Common myeloid progenitor, CD34-positive (primary cell): ENCODE measurements at regions not wholly inside any gene's neighbourhood (a gene's known extent, or its start where the extent isn't known, plus 50 kb on each side); places are given as distances from the start of the nearest gene placed in this dataset.

Experiments
- CTCF ChIA-PET: fragments of 350-600 bp; sonication (Branson Sonifier 250); formaldehyde crosslinking; loops from one replicate; lab custom pipeline; 2021; ENCODE audit warnings: antibody characterized with exemption; lab: Charles Lee
- POLR2A ChIA-PET: fragments of 350-600 bp; sonication (Branson Sonifier 250); formaldehyde crosslinking; loops from one replicate; lab custom pipeline; 2021; ENCODE audit warnings: antibody characterized with exemption; lab: Charles Lee
- DNase-seq, 3 donors: peaks; one replicate each; pipeline versions ENCODE4 v3.0.0 to v3.0.0-alpha.2; 2013
- H3K27ac ChIP-seq, 2 experiments: 1 replicate in 1 of 2; 2 replicates in 1 of 2; pipeline ENCODE4 v1.7.0; 2013; ENCODE audit warnings: inconsistent platforms in 2 of 2, low read length in 2 of 2, mild to moderate bottlenecking in 2 of 2, low read depth in 1 of 2, moderate library complexity in 1 of 2; ENCODE audit not compliant: severe bottlenecking in 2 of 2, insufficient read depth in 1 of 2, poor library complexity in 1 of 2
- H3K27me3 ChIP-seq, 5 experiments: replicated peaks in 2 of 5; 1 replicate in 3 of 5; 2 replicates in 2 of 5; pipeline versions ENCODE4 v1.6.1 to v1.7.0; 2013; ENCODE audit warnings: low read length in 4 of 5, mild to moderate bottlenecking in 2 of 5, moderate library complexity in 2 of 5, inconsistent platforms in 1 of 5; ENCODE audit not compliant: insufficient read depth in 5 of 5, control insufficient read depth in 4 of 5
- H3K36me3 ChIP-seq, 4 experiments: 1 replicate in 2 of 4; 2 replicates in 2 of 4; pipeline versions ENCODE4 v1.6.1 to v1.7.0; 2013; ENCODE audit warnings: low read length in 3 of 4, control low read depth in 1 of 4, mild to moderate bottlenecking in 1 of 4; ENCODE audit not compliant: control insufficient read depth in 4 of 4, insufficient read depth in 4 of 4
- H3K4me1 ChIP-seq, 4 experiments: 1 replicate in 3 of 4; 2 replicates in 1 of 4; pipeline versions ENCODE4 v1.6.1 to v1.7.1; 2013; ENCODE audit warnings: low read length in 3 of 4, mild to moderate bottlenecking in 3 of 4, control low read depth in 1 of 4, inconsistent platforms in 1 of 4, moderate library complexity in 1 of 4; ENCODE audit not compliant: control insufficient read depth in 4 of 4, insufficient read depth in 4 of 4; ENCODE audit errors: control extremely low read depth in 1 of 4
- H3K4me3 ChIP-seq, 7 experiments: 1 replicate in 4 of 7; 2 replicates in 3 of 7; pipeline versions ENCODE4 v1.5.1 to v1.7.0; 2013; ENCODE audit warnings: mild to moderate bottlenecking in 7 of 7, low read length in 6 of 7, moderate library complexity in 6 of 7, inconsistent platforms in 2 of 7, low read depth in 2 of 7, control low read depth in 1 of 7; ENCODE audit not compliant: insufficient read depth in 4 of 7, control insufficient read depth in 1 of 7; ENCODE audit errors: extremely low read depth in 1 of 7
- H3K9me3 ChIP-seq, 5 experiments: 1 replicate in 4 of 5; 2 replicates in 1 of 5; pipeline versions ENCODE4 v1.6.1 to v1.7.1; 2013; ENCODE audit warnings: low read length in 4 of 5, mild to moderate bottlenecking in 2 of 5, inconsistent platforms in 1 of 5, low read depth in 1 of 5, moderate library complexity in 1 of 5; ENCODE audit not compliant: control insufficient read depth in 4 of 5, insufficient read depth in 2 of 5; ENCODE audit errors: control extremely low read depth in 1 of 5
- WGBS: methylation state at CpG from one replicate; pipeline ENCODE4 v1.1.5; 2013; ENCODE audit not compliant: insufficient coverage; 5-methylcytosine and 5-hydroxymethylcytosine counted together

DNA sequence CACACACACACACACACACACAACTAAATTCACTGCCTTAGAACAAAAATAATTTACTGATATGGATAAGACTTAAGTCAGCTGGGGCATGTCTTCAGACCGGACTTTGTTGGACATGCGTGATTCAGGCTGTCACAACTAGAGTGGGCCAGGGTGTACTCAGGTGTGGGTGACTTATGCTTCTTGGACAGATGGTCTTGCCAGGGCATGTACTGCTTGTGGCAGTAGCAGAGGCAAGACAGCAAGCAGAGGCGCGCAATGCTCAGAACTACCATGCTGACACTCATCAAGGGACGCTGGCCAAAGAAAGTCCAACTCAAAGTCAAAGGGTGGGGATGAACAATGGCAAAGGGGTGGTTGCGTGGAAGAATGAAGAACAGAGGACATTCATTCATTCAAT, 437.5 kb downstream of the CBLN4 start:
- POLR2A ChIA-PET: no interaction called here
- no peaks in the 10 kb centered on the region for H3K4me1 ChIP-seq
- H3K36me3 ChIP-seq: no peaks in the 10 kb centered on the region
- no peak for DNase-seq
- H3K4me3 ChIP-seq: no peak overlapping the region
- no peaks in the 10 kb centered on the region for H3K9me3 ChIP-seq
- H3K27ac ChIP-seq: no peak overlapping the region
- CTCF ChIA-PET: no interaction called here
- WGBS: 98% methylated on average over 6 of the region's 6 CpGs
- no peaks in the 10 kb centered on the region for H3K27me3 ChIP-seq

- CTCF ChIA-PET: no interaction called here
- 91% methylated on average over 4 of the region's 5 CpGs for WGBS
- Histone ChIP-seq H3K9me3 (no peaks in the 10 kb centered on the region), H3K4me3 (no peak overlapping the region), H3K4me1 (no peaks in the 10 kb centered on the region), H3K27me3 (no peaks in the 10 kb centered on the region), H3K36me3 (no peaks in the 10 kb centered on the region), H3K27ac (no peak overlapping the region)
- POLR2A ChIA-PET: no interaction called here
- DNase-seq: no peak
Measured at GRCh38 chr20:55565096-55565773, 440.1 kb downstream of the CBLN4 start.

- H3K27ac ChIP-seq: no peak overlapping the region
- H3K4me3 ChIP-seq: no peak overlapping the region
- 100% methylated on average over 1 of the region's 3 CpGs for WGBS
- POLR2A ChIA-PET: no interaction called here
- no peaks in the 10 kb centered on the region for H3K4me1 ChIP-seq
- H3K36me3 ChIP-seq: no peaks in the 10 kb centered on the region
- H3K27me3 ChIP-seq: no peaks in the 10 kb centered on the region
- DNase-seq: no peak
- CTCF ChIA-PET: no interaction called here
- no peaks in the 10 kb centered on the region for H3K9me3 ChIP-seq
Measured at GRCh38 chr20:55561259-55561658, 444.1 kb downstream of the CBLN4 start.

DNA sequence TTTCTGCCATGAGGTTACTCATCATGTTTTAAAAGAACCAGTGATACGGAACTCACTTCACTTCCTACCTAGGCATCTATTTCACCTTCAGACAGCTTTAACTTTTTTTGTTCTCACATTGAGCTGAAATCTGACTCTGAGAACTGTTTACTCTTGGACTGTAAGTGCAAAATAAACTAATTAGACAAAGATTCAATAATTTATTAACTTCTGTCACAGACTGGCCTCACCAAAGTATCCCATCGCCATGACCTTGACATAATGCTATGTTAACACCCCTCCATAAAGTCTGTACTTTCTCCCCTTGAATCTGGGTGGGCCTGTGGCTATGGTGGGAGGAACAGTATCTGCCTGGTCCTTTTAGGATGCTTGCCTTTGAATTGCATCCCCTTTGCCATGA, 448.1 kb downstream of the CBLN4 start:
- CTCF ChIA-PET: no interaction called here
- Histone ChIP-seq H3K36me3 (no peaks in the 10 kb centered on the region), H3K27ac (no peak overlapping the region), H3K27me3 (no peaks in the 10 kb centered on the region), H3K4me3 (no peak overlapping the region), H3K9me3 (no peaks in the 10 kb centered on the region), H3K4me1 (no peaks in the 10 kb centered on the region)
- no peak for DNase-seq
- POLR2A ChIA-PET: no interaction called here
- WGBS: 92% methylated on average over 1 of the region's 2 CpGs

DNA sequence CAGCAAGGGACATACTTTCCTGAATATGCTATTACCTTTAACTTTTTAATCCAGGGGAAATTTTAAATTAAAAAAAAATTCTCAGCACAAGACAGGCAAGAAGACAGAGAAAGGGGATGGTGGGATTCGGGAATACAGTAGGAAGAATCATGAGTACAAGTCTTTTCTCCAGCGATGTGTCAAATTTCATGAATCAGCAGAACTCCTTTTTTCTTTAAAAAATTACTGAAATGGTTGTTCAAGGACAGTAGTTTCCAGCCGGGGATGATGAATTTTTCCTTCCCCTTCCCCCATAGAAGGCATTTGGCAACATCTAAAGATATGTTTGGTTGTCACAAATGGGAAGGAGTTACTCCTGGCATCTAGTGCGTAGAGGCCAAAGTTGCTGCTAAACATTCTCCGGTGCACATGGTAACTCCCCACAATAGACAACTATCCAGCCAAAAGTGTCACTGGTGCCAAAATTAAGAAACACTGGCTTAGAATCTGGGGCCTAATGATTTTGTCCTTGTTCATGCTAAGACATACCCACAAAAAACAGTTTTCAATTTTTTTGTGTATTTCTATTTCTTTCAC, 450.2 kb downstream of the CBLN4 start:
- no peaks in the 10 kb centered on the region for H3K4me1 ChIP-seq
- no peaks in the 10 kb centered on the region for H3K9me3 ChIP-seq
- ChIA-PET CTCF (no interaction called here), POLR2A (no interaction called here)
- H3K27me3 ChIP-seq: no peaks in the 10 kb centered on the region
- no peak overlapping the region for H3K27ac ChIP-seq
- no peak overlapping the region for H3K4me3 ChIP-seq
- H3K36me3 ChIP-seq: no peaks in the 10 kb centered on the region
- DNase-seq: no peak
- 100% methylated on average over 3 of the region's 5 CpGs for WGBS

GRCh38 chr20:55544638-55545037, 460.7 kb downstream of the CBLN4 start:
- Histone ChIP-seq H3K4me3 (no peak overlapping the region), H3K27ac (no peak overlapping the region), H3K9me3 (no peaks in the 10 kb centered on the region), H3K4me1 (no peaks in the 10 kb centered on the region), H3K36me3 (no peaks in the 10 kb centered on the region), H3K27me3 (no peaks in the 10 kb centered on the region)
- POLR2A ChIA-PET: no interaction called here
- WGBS: 85% methylated on average over 2 of the region's 4 CpGs
- CTCF ChIA-PET: no interaction called here
- no peak for DNase-seq

GRCh38 chr20:55540486-55540885, 464.8 kb downstream of the CBLN4 start:
- Histone ChIP-seq H3K4me1 (no peaks in the 10 kb centered on the region), H3K36me3 (no peaks in the 10 kb centered on the region), H3K27me3 (no peaks in the 10 kb centered on the region), H3K27ac (no peak overlapping the region), H3K9me3 (no peaks in the 10 kb centered on the region), H3K4me3 (no peak overlapping the region)
- POLR2A ChIA-PET: no interaction called here
- CTCF ChIA-PET: no interaction called here
- DNase-seq: no peak
- WGBS: no CpG with 5 or more reads among the region's 3 CpGs
